NCI-H524 (cell line): ENCODE measurements at regions not wholly inside any gene's neighbourhood (a gene's known extent, or its start where the extent isn't known, plus 50 kb on each side); places are given as distances from the start of the nearest gene placed in this dataset.

ENCODE experiments used
- DNase-seq, 2 experiments: peaks; one replicate each; lab custom pipeline; 2025; lab: John Stamatoyannopoulos, UW

DNA sequence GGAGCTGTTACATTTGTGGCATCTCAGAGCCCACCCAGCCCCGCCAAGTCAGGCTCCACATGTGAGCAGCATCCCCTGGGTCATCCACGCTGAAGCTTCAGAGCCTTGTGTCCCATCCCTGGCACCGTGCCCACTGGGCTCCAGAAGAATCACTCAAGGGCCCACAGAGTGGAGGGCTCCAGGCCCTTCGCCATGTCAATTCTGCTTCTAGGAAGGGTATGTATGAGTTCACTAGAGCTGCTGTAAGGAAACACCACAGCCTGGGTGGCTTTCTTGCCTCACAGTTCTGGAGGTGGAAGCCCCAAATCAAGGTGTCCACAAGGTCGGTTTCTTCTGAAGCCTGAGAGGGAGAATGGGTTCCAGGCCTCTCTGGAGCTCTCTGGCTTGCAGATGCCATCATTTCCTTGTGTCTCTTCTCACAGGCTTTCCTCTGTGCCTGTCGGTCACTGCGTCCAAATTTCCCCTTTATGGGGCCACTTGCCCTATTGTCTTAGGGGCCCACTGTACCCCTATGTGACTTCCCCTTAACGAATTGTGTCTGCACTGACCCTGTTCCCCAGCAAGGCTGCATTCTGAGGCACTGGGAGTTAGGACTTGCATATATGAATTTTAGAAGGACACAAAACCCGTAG lies 1476.0 kb downstream of the TBC1D22A start:
- DNase-seq: no peak

DNA sequence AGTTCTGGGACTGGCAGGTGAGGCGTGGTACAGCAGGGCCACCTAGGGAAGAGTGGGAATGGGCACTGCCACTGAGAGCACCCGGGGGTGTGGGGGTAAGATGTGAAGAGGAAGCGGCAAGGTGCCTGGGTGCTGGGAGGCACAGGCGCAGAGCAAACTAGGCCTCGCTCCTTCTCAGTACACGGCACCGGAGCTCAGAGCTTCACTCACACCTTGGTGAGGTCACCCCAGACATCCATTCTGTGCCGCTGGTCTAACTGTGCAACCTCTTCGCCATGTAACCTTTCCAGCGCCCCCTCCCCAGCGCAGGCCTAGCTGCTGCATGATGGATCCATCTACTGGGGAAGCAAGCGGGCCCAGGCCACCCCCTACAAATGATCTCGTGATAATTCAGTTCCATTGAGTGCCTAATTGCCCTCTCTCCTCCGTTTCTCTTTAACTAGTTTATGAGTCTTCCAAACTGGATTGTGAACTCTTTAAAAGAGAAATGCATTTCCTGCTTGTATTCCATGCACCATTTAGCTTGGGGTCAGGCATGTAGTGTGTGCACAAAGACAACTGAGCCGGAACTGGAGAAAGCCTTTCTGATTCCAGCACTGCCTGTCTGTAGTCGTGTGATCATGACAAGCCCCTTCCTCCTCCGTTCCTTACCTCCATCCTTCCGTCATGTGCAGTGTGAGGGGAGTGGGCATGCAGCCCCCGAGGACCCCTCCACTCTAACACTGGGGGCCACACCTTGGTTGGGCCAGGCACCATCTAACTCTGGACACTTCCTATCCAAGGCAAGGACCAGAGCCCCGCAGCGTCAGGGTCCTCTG lies 1475.2 kb downstream of the TBC1D22A start:
- no peak for DNase-seq

DNA sequence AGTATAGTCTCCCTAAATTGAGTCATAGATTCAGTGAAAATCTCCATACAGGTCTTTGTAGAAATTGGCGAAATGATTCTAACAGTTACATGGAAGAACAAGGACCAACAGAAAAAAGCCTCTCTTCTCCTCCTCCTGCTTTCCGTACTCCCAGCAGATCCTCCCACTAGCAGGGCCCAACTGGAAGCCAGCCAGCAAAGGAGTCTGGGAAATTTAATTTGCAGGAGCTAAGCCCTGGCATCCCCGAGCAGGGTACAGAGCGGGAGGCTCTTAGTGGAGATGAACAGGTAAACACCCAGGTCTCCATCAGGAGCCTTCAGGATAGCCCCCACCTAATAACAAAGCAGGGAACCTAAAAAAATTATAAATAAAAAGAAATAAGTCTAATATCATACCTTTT lies 1473.8 kb downstream of the TBC1D22A start:
- DNase-seq: no peak

DNA sequence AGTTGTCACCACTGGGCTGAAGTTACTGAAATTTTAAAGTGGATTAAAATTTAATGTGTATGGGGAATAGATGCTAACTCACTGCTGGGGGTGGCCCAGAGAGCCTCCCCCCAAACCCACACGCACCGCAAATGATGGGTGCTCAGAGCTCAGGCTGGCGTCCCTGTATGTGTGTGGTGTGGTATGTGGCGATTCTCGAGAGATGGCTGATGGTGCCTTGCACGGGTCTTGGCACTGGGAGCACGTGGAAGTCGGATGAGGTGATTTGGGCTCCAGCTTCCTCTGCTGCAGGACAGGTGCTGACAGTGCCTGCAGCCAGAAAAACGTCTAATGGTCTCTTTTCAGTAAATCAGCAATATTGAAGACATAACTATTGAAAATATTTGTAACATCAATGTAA lies 1473.3 kb downstream of the TBC1D22A start:
- no peak for DNase-seq

DNA sequence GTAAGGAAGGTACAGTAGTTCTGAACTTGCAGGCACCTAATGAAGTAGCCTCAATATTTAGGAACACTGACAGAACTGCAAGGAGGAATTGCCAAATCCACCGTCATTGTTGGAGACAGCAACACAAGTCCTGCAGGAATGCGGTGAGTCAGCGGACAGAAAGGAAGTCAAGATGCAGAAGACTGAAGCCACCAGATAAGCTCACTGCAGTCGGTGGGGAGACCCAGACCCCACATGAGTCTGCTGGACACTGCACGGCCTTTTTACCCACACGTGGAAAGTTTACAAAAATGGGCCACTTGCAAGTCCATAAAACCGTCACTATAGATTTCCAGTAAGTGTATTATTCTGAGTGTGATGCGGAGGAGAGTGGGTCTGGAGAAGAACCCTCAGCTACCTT lies 1471.6 kb downstream of the TBC1D22A start:
- DNase-seq: no peak

DNA sequence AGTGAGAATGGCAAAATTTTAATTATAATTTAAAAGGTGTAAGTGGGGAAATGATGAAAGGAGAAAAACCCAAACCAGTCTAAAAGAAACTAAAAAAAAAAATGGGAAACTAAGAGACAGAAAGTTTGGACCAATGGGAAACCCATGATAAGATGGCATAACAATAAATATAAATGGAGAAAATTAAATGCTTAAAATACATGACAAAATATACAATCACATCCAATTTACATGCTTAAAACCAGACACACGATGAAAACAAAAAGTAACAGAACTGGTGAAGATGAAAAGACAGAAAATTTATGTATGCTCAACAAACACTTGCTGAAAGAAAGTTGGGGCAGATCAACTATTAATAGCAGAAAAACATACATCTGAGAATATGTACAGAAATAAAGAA lies 1471.1 kb downstream of the TBC1D22A start:
- DNase-seq: no peak

DNA sequence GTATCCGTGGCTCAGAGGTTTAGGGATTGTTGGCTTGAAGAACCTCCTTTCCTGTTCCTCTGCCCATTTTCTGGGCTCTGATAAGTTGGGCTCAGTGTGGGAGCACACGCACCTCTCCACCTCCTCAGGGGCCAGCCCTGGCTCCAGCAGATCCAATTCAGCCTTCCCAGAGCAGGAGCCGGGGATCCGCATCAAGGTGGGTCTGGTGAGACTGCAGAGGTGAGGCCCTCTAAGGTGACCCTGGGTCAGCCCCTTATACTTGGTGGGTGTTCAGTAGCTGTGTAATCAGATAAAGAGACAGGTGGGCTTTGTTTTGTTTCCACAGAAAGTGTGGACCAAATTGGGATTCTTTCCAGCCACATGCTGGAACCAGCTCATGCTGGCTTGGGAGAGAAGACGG lies 1466.0 kb downstream of the TBC1D22A start:
- DNase-seq: no peak

DNA sequence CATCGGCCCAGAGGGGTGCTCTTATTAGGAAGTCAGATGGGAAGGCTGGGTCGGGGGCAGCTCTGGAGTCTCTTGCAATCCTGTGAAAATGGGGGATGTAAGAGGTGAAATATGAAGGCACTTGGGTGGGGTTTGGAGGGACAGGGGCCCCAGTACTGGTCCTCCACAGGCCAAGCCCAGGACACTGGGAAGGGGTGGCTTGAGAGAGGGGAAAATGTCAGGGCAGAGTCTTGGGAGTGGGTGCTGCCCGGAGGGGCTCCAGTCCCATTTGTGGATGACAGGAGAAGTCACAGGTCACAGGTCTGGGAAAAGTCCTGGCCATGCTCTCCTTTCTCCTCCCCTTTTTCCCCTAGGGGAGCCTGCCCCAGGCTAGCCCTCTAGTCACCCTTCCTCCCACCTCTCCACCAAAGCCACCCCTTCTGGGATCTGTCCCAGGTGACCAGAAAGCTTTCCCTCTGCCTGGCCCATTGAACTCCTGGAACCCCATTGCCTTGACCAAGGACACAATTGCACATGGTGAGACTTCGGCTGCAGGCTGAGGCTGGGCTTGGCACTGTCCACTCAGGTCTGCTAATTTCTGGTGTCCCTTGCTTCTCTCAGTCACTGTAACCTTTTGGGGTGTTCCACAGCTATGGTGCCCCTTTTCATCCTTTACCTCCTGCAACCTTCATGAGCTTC lies 1465.0 kb downstream of the TBC1D22A start:
- no peak for DNase-seq

DNA sequence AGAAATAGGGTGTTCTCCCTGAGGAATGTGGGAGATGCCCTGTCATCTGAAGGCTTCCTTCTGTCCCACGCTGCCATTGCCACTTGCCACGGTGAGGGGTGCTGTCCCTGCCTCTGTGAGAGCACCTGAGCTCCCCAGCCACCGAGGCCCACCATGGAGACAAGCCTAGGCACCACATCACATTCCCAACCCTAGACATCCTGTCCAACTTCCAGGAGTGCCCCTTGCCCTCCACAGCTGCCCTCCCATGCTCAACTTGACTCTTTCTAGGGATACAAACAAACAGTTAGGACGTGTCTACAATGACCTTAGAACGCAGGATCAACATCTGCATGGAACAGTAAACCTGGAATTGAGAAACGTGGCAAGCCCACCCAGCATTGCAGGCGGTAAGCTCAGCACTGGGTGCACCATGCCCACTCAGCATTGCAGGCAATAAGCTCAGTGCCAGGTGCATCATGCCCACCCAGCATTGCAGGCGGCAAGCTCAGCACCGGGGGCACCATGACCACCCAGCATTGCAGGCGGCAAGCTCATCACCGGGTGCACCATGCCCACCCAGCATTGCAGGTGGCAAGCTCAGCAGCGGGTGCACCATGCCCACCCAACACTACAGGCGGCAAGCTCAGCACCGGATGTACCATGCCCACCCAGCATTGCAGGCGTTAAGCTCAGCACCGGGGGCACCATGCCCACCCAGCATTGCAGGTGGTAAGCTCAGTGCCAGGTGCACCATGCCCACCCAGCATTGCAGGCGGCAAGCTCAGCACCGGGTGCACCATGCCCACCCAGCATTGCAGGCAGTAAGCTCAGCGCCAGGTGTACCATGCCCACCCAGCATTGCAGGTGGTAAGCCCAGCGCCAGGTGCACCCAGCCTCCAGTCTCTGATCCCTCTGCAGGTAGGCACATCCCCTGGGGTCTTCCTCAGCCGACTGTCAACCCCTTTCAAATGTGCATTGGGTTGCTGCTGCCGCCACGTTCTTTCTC lies 1463.9 kb downstream of the TBC1D22A start:
- no peak for DNase-seq

DNA sequence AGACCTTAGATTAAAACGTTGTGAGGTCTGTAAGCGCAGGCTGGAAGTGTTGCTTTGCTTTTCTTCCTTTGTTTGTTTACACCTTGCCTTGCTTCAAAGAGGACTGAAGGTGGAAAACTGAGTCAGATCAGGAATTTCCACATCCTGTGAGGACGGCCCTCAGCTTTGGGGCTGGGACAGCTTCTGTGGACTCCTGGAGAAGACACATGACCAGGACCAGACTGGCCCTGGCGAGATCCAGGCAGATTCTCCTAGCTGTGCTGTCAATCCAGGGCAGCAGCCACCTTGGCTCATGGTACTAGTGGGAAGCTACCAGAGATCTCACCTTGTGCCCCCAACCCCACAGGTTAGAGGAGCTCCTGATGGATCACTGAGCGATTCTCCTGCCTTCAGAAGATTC lies 1461.9 kb downstream of the TBC1D22A start:
- DNase-seq: no peak

DNA sequence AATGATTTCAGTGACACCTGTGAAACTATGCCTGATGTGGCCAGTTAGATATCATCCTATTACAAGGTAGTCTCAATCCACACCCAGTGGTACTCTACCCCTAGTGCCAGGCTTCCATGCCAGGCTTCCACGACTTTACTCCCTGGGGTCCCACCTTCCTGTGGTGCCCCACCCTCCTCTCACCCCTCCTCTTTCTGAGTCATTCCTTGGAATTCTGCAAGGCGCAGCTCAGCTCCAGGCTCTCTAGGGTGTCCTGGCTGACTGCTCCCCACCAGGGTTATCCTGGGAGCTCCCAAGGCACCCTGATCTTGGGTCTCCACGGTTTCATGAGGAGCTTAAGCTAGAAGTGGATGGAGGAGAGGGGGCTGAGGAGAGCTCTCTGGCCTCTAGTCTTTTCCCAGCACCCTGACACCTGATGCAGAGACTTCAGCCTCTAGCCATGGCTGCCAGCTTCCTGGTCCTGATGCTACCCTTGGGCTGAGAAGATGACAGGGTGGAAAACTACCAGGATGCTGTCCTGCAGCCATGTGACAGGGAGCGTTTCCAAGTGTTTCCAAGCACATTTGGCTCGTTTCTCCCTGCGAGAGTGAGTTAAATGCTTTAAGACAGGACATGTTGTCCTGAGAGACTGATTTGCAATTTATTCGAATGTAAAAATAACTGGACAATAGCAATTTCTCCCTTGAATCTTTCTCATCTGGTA lies 1461.2 kb downstream of the TBC1D22A start:
- DNase-seq: no peak

DNA sequence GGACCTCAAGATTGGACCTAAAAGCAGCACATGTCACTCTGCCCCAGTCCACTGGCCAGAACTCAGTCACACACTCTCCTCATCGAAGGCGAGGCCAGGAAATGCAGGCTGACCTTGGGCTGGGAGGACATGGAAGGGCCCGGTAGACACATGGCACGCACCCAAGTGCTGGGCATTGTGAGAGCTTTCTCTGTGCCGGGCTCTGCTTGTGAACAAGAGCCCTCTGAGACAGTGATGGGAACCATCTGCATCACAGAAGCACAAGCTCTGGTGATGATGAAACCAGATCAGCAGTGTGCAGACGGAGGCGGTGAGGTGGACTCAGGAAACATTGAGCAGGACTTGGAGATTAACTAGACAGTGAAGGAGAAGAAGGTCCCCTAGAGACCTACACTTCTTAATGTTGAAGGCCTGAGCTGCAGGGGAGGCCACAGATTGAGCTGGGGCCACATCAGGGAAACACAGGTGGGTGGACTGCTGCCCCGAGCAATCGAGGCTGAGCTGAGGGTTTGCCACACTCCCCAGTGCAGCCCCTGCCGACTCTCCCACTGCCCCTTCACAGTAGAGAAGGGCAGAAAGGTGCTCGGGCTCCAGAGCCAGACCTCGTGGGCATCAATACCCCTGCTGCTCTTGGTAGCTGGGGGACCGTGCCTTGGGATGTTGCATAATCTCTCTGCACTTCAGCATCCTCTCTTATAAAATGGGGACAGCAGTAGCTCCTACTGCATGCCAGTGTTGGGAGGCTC lies 1460.5 kb downstream of the TBC1D22A start:
- no peak for DNase-seq

DNA sequence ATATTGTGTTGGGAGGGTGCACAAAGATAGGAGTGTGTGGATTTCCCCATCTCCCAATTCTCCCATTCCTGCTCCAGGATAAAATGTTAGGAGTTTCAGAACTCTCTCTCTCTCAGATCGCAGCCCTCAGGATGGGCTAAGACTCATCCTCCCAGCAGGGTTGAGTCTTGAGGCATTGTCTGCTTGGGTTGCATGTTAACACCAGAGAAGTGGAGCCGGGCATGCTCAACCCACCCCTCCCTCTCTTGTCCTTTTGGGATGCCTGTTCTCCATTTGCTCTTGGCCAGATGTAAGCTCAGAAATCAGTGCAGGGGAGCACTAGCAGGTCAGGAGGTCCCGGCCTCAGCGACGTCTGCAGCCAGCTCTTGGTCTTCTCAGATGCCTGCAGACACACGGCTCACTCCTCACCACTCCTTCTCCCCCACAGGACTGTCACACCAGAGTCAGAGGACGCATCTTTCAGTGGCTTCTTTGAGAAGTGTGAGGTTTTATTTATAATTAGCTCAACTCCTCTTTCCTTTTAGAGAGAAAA lies 1456.5 kb downstream of the TBC1D22A start:
- DNase-seq: no peak

DNA sequence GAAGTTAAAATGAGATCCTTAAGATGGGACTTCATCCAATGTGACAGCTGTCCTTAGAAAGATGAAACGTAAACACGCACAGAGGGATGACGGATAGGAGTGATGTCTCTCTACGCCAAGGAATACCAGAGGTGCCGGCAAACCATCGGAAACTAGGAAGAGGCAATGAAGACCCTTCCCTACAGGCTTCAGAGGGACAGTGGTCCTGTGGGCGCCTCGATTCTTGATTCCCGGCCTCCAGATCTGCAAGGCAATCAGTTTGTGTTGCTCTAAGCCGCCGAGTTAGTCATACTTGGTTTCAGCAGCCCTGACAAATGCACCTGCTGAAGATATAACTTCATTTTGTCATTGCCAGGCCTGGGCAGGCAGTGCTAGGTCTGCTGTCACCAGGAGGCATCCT lies 1455.1 kb downstream of the TBC1D22A start:
- no peak for DNase-seq

DNA sequence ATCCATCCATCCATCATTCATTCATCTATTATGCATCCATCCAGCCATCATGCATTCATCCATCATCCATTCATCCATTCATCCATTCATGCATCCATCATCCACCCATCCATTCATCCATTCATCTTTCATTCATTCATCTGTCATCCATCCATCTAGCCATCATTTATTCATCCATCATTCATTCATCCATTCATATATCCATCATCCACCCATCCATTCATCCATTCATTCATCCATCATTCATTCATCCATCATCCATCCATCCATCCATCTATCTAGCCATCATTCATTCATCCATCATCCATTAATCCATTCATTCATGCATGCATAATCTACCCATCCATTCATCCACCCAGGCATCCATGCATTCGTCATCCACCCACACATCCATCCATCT lies 1450.3 kb downstream of the TBC1D22A start:
- DNase-seq: no peak

DNA sequence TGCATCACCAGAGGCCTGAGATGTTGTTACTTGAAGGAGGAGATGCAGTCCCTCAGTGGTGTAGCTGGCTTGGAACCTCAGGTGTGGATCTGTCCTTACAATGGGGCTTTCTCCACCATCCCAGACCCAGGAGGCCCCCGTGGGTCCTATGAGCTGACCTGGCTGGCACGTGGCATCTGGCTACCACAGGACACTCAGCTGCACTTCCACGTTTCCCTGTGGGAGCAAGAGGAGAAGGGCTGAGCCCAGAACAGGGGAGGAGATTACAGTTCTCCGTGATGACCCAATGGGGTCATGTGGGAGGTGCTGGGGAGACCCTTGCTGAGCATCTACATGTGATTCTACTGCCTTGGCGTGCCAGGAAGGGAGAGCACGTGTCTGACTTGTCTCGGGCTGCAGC lies 1448.4 kb downstream of the TBC1D22A start:
- DNase-seq: no peak

DNA sequence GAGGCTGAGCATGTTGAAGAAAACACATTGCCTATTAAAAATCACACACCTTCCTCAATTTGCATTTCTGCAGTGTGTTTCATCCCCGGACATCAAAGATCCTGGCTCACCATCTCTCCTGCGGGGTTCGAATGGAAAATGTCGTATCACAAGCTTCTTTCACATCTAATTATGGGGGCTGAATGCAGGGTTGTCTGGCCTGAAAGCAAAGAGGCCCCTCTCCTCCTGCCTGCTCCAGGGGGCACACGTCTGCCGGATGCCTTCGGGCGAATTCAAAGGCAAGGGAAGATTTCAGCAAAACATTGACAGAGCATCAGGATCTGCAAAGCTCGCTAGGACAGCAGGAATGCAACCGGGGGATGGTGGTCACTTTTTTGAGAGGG lies 1447.7 kb downstream of the TBC1D22A start:
- DNase-seq: no peak

DNA sequence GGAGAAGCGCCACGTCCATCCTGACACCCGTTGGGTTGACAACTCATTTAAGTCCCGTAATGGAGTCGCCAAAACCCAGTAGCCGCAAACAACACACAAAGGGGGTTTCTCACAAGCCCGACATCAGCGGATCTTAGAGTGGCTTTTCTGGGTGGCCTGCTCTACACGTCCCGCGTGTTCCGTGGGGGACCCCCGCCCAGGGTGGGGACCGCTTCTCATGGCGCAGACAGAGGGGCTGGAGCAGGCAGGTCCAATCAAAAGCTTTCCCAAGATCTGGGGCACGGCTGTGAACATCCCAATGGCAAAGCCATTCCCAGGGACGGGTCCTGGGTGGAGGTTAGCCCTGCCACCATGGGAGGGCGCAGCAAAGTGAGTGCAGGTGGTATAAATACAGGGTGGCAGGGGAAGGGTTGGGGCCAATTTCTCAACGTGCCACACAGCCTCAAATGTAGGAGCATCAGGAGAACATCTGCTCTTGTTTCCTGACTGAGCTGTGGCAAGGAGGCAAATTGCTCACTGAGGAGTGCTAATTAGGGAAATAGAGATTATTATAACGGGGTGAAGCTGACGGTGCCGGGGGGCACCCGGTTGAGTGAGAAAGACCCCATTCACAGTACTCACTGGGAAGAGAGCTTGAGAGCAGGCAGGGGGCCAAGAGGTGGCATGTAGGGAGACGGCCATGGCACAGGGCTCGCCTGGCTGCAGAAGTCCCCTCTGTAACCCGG lies 1447.2 kb downstream of the TBC1D22A start:
- DNase-seq: no peak

DNA sequence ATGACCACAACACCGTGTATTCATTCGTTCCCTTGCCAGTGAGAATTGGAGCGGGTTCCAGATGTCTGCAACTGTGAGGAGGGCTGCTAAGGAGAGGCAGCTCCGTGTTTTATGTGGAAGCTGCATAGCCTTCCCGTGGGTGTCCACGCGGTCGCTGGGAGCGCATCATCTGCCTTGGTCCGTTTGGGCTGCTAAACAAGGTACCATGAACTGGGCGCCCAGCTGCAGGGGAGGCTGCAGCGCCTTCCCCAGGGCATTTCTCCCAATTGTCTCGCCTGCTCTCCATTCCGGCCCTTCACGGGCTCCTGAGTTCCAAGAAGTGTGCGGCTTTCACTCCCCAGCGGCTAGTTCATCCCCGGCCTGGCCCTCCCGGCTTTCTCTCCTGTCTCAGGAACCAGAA lies 1446.4 kb downstream of the TBC1D22A start:
- no peak for DNase-seq
